Heart left ventricle (tissue), 16 donors: ENCODE measurements at regions not wholly inside any gene's neighbourhood (a gene's known extent, or its start where the extent isn't known, plus 50 kb on each side); places are given as distances from the start of the nearest gene placed in this dataset.

Source experiments
- ATAC-seq, 4 donors: fragments of 200-7000 bp; cut with Tn5 transposase; one replicate each; pipeline ENCODE4 v1.9.1; 2020 to 2022; ENCODE audit warnings: moderate library complexity in 4 of 4, mild to moderate bottlenecking in 3 of 4, moderate number of reproducible peaks in 1 of 4
- DNase-seq, 5 donors: peaks; one replicate each; pipeline ENCODE4 v3.0.0-alpha.2; 2020
- H3K27ac ChIP-seq, 12 donors: fragments of 200-600 bp; sonication (generic) in 4 of 12; one replicate each; pipeline versions ENCODE4 v1.5.0 to v1.8.0; 2016 to 2022; ENCODE audit warnings: mild to moderate bottlenecking in 2 of 12
- H3K27me3 ChIP-seq, 9 donors: fragments of 200-600 bp; sonication (generic) in 2 of 9; one replicate each; pipeline versions ENCODE4 v1.5.1 to v1.8.0; 2016 to 2022; ENCODE audit warnings: mild to moderate bottlenecking in 3 of 9
- H3K36me3 ChIP-seq, 9 donors: fragments of 200-600 bp; sonication (generic) in 2 of 9; one replicate each; pipeline versions ENCODE4 v1.5.0 to v1.8.0; 2018 to 2022; ENCODE audit warnings: mild to moderate bottlenecking in 2 of 9
- H3K4me1 ChIP-seq, 12 donors: fragments of 200-600 bp; sonication (generic) in 4 of 12; one replicate each; pipeline versions ENCODE4 v1.5.0 to v1.8.0; 2016 to 2022; ENCODE audit warnings: mild to moderate bottlenecking in 3 of 12
- H3K4me3 ChIP-seq, 12 donors: fragments of 200-600 bp; sonication (generic) in 4 of 12; one replicate each; pipeline versions ENCODE4 v1.5.0 to v1.8.0; 2017 to 2022; ENCODE audit warnings: mild to moderate bottlenecking in 9 of 12, moderate library complexity in 4 of 12
- H3K9me3 ChIP-seq, 12 donors: fragments of 200-600 bp; sonication (generic) in 4 of 12; one replicate each; pipeline versions ENCODE4 v1.5.0 to v1.8.0; 2016 to 2022; ENCODE audit warnings: mild to moderate bottlenecking in 1 of 12
- CTCF ChIP-seq, 12 donors: fragments of 200-600 bp; sonication (generic) in 4 of 12; IDR thresholded peaks; one replicate each; pipeline versions ENCODE4 v1.5.0 to v1.8.0; 2018 to 2022; ENCODE audit warnings: antibody characterized with exemption in 12 of 12, mild to moderate bottlenecking in 5 of 12
- POLR2A ChIP-seq, 2 donors: fragments of 450-650 bp; IDR thresholded peaks; one replicate each; pipeline ENCODE4 v1.6.1; 2017; ENCODE audit warnings: antibody characterized with exemption in 2 of 2, mild to moderate bottlenecking in 2 of 2, moderate library complexity in 2 of 2
- WGBS, 4 donors: extraction: QIAGEN DNeasy Blood & Tissue Kit in 2 of 4; methylation state at CpG; one replicate each; pipeline versions ENCODE4 v1.1.5 to v1.1.7; 2013 to 2018; 5-methylcytosine and 5-hydroxymethylcytosine counted together
- intact Hi-C, 10 donors: fragments of 100-400 bp; cut with DNase I; formaldehyde crosslinking; loops; one replicate each; pipeline versions ENCODE4 v1.11.1 to v1.14.2; 2022
- donor health status: ischemic (EF 13 %, LVEDD 7.1; RV severe dilation, severe dysfunction).
- donor health status: healthy with polysubstance abuse.
- donor health status: DM: no; HTN: yes; CAD: no.
- donor health status: DM: no; HTN: no; CAD: no.
- donor health status: ischemic (EF 25% LVEDD 6.9; RV normal size, moderate dysfunction).
- donor health status: ischemic (EF 25% LVEDD 5.7; RV mildly dilated, moderate dysfunction).
- donor health status: healthy.
- donor health status: DM: yes; HTN: yes; CAD: no.
- donor health status: ischemic (EF 35%, LVEDD 5.7; RV mildly dilated, moderate dysfunction).
- donor health status: nonischemic (EF 11% LVEDD 7.7; RV severe dilation, severe dysfunction).
- donor health status: DM: yes; HTN: yes; CAD: no.
- donor health status: PGD.
- donor health status: ischemic (EF 29% LVEDD 5.4; RV normal size, mild dysfunction).
- donor health status: nonischemic (EF 23%, LVEDD 6.1; RV moderate dilation, normal function).

GRCh38 chr11:69888483-69889181 lies 69.4 kb upstream of the FGF3 start:
- intact Hi-C loops = loop anchor here (1.0 to 5.0 kb wide), 7 partner anchors 181 to 202 kb away; partner anchors contain the start of gene FGF19 (in 2 of the 10)
- DNase-seq (peak in 2 of 5 donors; percentile 54 to 59), ATAC-seq (peak in 2 of 4 donors; percentile 61 to 71)
- H3K4me3 ChIP-seq = no peak overlapping the region
- peaks cover 0 to 8% (median 0%) of the 10 kb centered on the region in 12 donors for H3K4me1 ChIP-seq
- TF ChIP-seq CTCF (IDR thresholded peaks at IDR 0.05) (peak; percentile 74 to 95 (median 86)), POLR2A (IDR thresholded peaks at IDR 0.05) (no peak)
- no peaks in the 10 kb centered on the region for H3K9me3 ChIP-seq
- H3K27me3 ChIP-seq = peaks cover 0 to 52% (median 16%) of the 10 kb centered on the region in 9 donors
- H3K27ac ChIP-seq = no peak overlapping the region
- no peaks in the 10 kb centered on the region for H3K36me3 ChIP-seq
- 19 to 26% (median 21%) methylated on average over 13 of the region's 13 CpGs for WGBS, 4 donors

- TF ChIP-seq POLR2A (IDR thresholded peaks at IDR 0.05) (no peak), CTCF (IDR thresholded peaks at IDR 0.05) (no peak)
- no peak for ATAC-seq
- Histone ChIP-seq H3K27ac (no peak overlapping the region), H3K9me3 (no peaks in the 10 kb centered on the region), H3K4me3 (no peak overlapping the region), H3K36me3 (no peaks in the 10 kb centered on the region), H3K27me3 (peaks cover 0 to 54% (median 17%) of the 10 kb centered on the region in 9 donors), H3K4me1 (peaks cover 0 to 8% (median 0%) of the 10 kb centered on the region in 12 donors)
- peak in 1 of 5 donors; percentile 4 for DNase-seq
- WGBS, 4 donors = 37 to 46% (median 40%) methylated on average over 27 of the region's 27 CpGs
- intact Hi-C loops = loop anchor here in 9 of 10 donors (2.0 to 5.0 kb wide), 6 partner anchors 182 to 203 kb away; partner anchors contain the start of gene FGF19 (in 2 of the 9)
These were observed 70.4 kb upstream of the FGF3 start for GRCh38 chr11:69889400-69890318.

GRCh38 chr11:69890476-69890875 lies 71.3 kb upstream of the FGF3 start:
- Histone ChIP-seq H3K4me3 (no peak overlapping the region), H3K36me3 (no peaks in the 10 kb centered on the region), H3K4me1 (peaks cover 0 to 8% (median 0%) of the 10 kb centered on the region in 12 donors), H3K27me3 (peaks cover 0 to 54% (median 18%) of the 10 kb centered on the region in 9 donors), H3K27ac (no peak overlapping the region), H3K9me3 (no peaks in the 10 kb centered on the region)
- WGBS, 4 donors = 90 to 96% (median 92%) methylated on average over 3 to 6 of the region's 6 CpGs
- DNase-seq = peak in 1 of 5 donors; percentile 18
- no peak for ATAC-seq
- TF ChIP-seq POLR2A (IDR thresholded peaks at IDR 0.05) (no peak), CTCF (IDR thresholded peaks at IDR 0.05) (no peak)
- intact Hi-C loops = loop anchor here in 1 of 10 donors (5.0 kb wide), 1 partner anchor 183 kb away; no protein-coding TSS in a partner anchor
